Natural killer cell (primary cell): ENCODE measurements at regions not wholly inside any gene's neighbourhood (a gene's known extent, or its start where the extent isn't known, plus 50 kb on each side); places are given as distances from the start of the nearest gene placed in this dataset.

Source experiments
- ATAC-seq, 3 donors: fragments of 150-1000 bp in 2 of 3; fragments of 200-7000 bp in 1 of 3; cut with Tn5 transposase; 1 replicate in 1 of 3; 2 replicates in 2 of 3; pipeline ENCODE4 v1.10.0; 2021; ENCODE audit warnings: mild to moderate bottlenecking in 2 of 3, moderate library complexity in 2 of 3
- DNase-seq, 2 donors: peaks; one replicate each; pipeline versions ENCODE4 v3.0.0 to v3.0.0-alpha.2; 2013 to 2021; ENCODE audit warnings: mixed read lengths in 1 of 2
- H3K27ac ChIP-seq: one replicate; pipeline ENCODE4 v1.5.1; 2013; ENCODE audit warnings: mild to moderate bottlenecking, low read length
- H3K27me3 ChIP-seq: one replicate; pipeline ENCODE4 v1.6.1; 2013; ENCODE audit warnings: low read length; ENCODE audit not compliant: control insufficient read depth, insufficient read depth
- H3K36me3 ChIP-seq: one replicate; pipeline ENCODE4 v1.6.1; 2013; ENCODE audit warnings: low read length; ENCODE audit not compliant: control insufficient read depth, insufficient read depth
- H3K4me1 ChIP-seq: one replicate; pipeline ENCODE4 v1.6.1; 2013; ENCODE audit warnings: low read length; ENCODE audit not compliant: control insufficient read depth, insufficient read depth
- H3K4me3 ChIP-seq: one replicate; pipeline ENCODE4 v1.5.1; 2013; ENCODE audit warnings: low read length
- H3K9me3 ChIP-seq: one replicate; pipeline ENCODE4 v1.6.1; 2013; ENCODE audit warnings: low read length; ENCODE audit not compliant: control insufficient read depth, insufficient read depth
- H3K27ac Mint-ChIP-seq, 2 donors: one replicate each; pipeline ENCODE4 v1.8.0; 2022; ENCODE audit warnings: mild to moderate bottlenecking in 2 of 2, mixed read lengths in 2 of 2, moderate library complexity in 1 of 2
- H3K27me3 Mint-ChIP-seq, 2 donors: one replicate each; pipeline ENCODE4 v1.8.0; 2022; ENCODE audit warnings: low read depth in 2 of 2, mixed read lengths in 2 of 2
- H3K36me3 Mint-ChIP-seq: one replicate; pipeline ENCODE4 v1.8.0; 2022; ENCODE audit warnings: mixed read lengths
- H3K4me1 Mint-ChIP-seq, 2 donors: one replicate each; pipeline ENCODE4 v1.8.0; 2022; ENCODE audit warnings: mixed read lengths in 2 of 2
- H3K4me3 Mint-ChIP-seq: one replicate; pipeline ENCODE4 v1.8.0; 2022; ENCODE audit warnings: mild to moderate bottlenecking, moderate library complexity, mixed read lengths
- H3K9me3 Mint-ChIP-seq, 2 donors: one replicate each; pipeline ENCODE4 v1.8.0; 2022; ENCODE audit warnings: mixed read lengths in 2 of 2
- CTCF ChIP-seq: fragments of 200-600 bp; IDR thresholded peaks from one replicate; pipeline ENCODE4 v1.8.0; 2022; ENCODE audit warnings: antibody characterized with exemption
- WGBS: methylation state at CpG from one replicate; pipeline ENCODE4 v1.1.7; 2013; ENCODE audit warnings: missing lambda C conversion rate; ENCODE audit not compliant: insufficient coverage; 5-methylcytosine and 5-hydroxymethylcytosine counted together
- intact Hi-C: fragments of 100-400 bp; cut with micrococcal nuclease; formaldehyde crosslinking; loops from one replicate; pipeline ENCODE4 v1.14.2; 2022

GRCh38 chr6:85037221-85037620 is 272.8 kb upstream of the TBX18 start:
- no peak overlapping the region for H3K27ac ChIP-seq
- H3K36me3 Mint-ChIP-seq = no peaks in the 10 kb centered on the region
- H3K9me3 ChIP-seq = peaks cover 11% of the 10 kb centered on the region
- ATAC-seq (no peak), DNase-seq (no peak)
- H3K4me1 ChIP-seq = no peaks in the 10 kb centered on the region
- no peaks in the 10 kb centered on the region for H3K27me3 Mint-ChIP-seq
- no peak overlapping the region for H3K27ac Mint-ChIP-seq
- no peaks in the 10 kb centered on the region for H3K36me3 ChIP-seq
- H3K27me3 ChIP-seq = no peaks in the 10 kb centered on the region
- peaks cover 19% of the 10 kb centered on the region in 2 donors for H3K9me3 Mint-ChIP-seq
- TF ChIP-seq CTCF = no peak
- H3K4me1 Mint-ChIP-seq = no peaks in the 10 kb centered on the region
- intact Hi-C loops = no loop called here
- H3K4me3 Mint-ChIP-seq = no peak overlapping the region
- no peak overlapping the region for H3K4me3 ChIP-seq
- 80% methylated on average over 1 of the region's 4 CpGs for WGBS

GRCh38 chr6:85035766-85036165 is 271.4 kb upstream of the TBX18 start:
- H3K9me3 ChIP-seq = peaks cover 13% of the 10 kb centered on the region
- ATAC-seq (no peak), DNase-seq (no peak)
- Mint-ChIP-seq H3K36me3 (no peaks in the 10 kb centered on the region), H3K27ac (no peak overlapping the region), H3K4me1 (no peaks in the 10 kb centered on the region), H3K9me3 (peaks cover 13 to 15% of the 10 kb centered on the region in 2 donors), H3K4me3 (no peak overlapping the region), H3K27me3 (no peaks in the 10 kb centered on the region)
- H3K27me3 ChIP-seq = no peaks in the 10 kb centered on the region
- no peak overlapping the region for H3K4me3 ChIP-seq
- H3K4me1 ChIP-seq = no peaks in the 10 kb centered on the region
- no peaks in the 10 kb centered on the region for H3K36me3 ChIP-seq
- no peak for TF ChIP-seq CTCF
- WGBS = 100% methylated on average over 1 of the region's 1 CpG
- H3K27ac ChIP-seq = no peak overlapping the region
- intact Hi-C loops = no loop called here

GRCh38 chr6:85033547-85033946 is 269.1 kb upstream of the TBX18 start:
- Mint-ChIP-seq H3K27me3 (no peaks in the 10 kb centered on the region), H3K4me1 (no peaks in the 10 kb centered on the region), H3K4me3 (no peak overlapping the region), H3K36me3 (no peaks in the 10 kb centered on the region), H3K27ac (no peak overlapping the region), H3K9me3 (peaks cover 13 to 15% of the 10 kb centered on the region in 2 donors)
- TF ChIP-seq CTCF = no peak
- Histone ChIP-seq H3K27ac (no peak overlapping the region), H3K4me3 (no peak overlapping the region), H3K4me1 (no peaks in the 10 kb centered on the region), H3K27me3 (no peaks in the 10 kb centered on the region), H3K9me3 (peaks cover 16% of the 10 kb centered on the region), H3K36me3 (no peaks in the 10 kb centered on the region)
- DNase-seq (no peak), ATAC-seq (no peak)
- WGBS = 72% methylated on average over 1 of the region's 1 CpG
- intact Hi-C loops = no loop called here

GRCh38 chr6:85026021-85026420 is 261.6 kb upstream of the TBX18 start:
- ATAC-seq (no peak), DNase-seq (no peak)
- Mint-ChIP-seq H3K27ac (no peak overlapping the region), H3K4me1 (no peaks in the 10 kb centered on the region), H3K36me3 (no peaks in the 10 kb centered on the region), H3K9me3 (peaks cover 0 to 2% of the 10 kb centered on the region in 2 donors), H3K27me3 (no peaks in the 10 kb centered on the region), H3K4me3 (no peak overlapping the region)
- WGBS = 41% methylated on average over 2 of the region's 2 CpGs
- H3K27me3 ChIP-seq = no peaks in the 10 kb centered on the region
- intact Hi-C loops = no loop called here
- H3K27ac ChIP-seq = no peak overlapping the region
- H3K9me3 ChIP-seq = peaks cover 2% of the 10 kb centered on the region
- no peak overlapping the region for H3K4me3 ChIP-seq
- H3K36me3 ChIP-seq = no peaks in the 10 kb centered on the region
- no peaks in the 10 kb centered on the region for H3K4me1 ChIP-seq
- no peak for TF ChIP-seq CTCF
